NCI-H187 (cell line): ENCODE measurements at regions not wholly inside any gene's neighbourhood (a gene's known extent, or its start where the extent isn't known, plus 50 kb on each side); places are given as distances from the start of the nearest gene placed in this dataset.

Experiments
- DNase-seq, 2 experiments: peaks; one replicate each; lab custom pipeline; 2025; lab: John Stamatoyannopoulos, UW

DNA sequence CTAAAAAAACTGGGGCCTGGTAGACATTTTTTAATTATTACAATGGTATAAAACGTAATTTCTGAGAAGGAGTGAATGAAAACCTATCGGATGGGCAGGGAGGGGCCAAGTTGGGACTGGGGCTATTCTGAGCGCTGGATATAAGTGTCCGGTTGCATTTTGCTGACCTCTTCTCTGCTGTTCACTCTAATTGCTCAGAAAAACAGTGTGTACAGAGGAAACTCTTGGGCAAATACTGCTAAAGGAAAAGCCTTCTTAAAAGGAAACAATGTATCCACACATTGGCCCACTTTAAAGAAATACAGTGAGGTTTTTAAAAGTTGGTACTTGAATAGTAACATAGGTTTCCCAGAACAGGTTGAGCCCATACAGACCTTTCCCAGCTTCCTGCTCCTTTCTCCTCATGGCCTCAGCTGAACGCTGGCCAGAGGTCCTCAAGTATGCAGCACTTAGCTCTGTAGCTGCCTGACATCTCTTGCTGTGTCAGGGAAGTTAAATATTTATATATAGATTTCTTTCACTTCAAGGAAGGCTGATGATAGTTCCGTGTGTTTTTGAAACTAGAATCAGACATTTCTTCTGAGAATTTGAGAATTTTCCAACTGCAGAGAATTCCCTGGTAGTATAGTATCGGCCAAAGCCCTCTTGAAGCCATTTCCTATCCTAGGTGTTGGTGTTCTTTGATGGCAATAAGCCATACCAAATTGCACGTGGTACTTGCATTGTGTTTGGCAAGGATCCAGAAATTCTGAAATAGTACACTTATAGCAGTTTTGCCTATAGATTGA is 97.1 kb upstream of the SLC4A4 start:
- DNase-seq = no peak

DNA sequence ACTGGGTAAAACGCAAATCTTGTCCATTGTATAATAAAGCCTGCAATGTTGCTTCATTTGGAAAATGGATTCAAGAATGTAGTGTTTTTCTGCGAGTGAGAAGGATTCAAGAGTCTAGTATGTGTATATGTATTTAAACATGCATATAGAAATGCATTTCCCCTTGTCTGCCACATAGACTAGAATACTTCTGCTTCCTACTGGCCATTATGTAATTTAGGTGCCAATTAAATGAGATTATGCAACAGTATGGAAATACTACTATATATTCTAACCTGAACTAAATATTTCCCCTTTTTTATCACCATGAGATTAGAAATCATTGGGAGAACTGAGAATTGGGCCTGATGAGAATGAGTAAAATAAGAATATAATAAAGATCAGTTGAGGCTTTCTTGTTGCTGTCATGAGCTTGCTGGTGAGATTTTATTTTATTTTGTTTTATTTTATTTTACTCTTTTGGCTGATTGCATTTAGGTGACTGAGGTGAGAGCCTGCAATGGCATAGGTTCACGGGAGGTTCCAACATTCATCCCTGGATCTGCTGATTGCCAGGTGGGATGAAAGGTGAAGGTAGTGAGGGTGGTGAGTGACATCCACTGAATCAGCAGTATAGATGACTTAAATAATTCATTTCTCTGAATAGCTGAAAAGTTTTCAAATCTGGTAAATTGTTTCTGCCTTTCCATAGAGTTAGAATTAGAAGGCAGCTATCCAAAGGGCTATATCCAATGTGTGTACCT is 95.6 kb upstream of the SLC4A4 start:
- no peak for DNase-seq

GRCh38 chr4:71247706-71248105 is 91.1 kb upstream of the SLC4A4 start:
- no peak for DNase-seq

DNA sequence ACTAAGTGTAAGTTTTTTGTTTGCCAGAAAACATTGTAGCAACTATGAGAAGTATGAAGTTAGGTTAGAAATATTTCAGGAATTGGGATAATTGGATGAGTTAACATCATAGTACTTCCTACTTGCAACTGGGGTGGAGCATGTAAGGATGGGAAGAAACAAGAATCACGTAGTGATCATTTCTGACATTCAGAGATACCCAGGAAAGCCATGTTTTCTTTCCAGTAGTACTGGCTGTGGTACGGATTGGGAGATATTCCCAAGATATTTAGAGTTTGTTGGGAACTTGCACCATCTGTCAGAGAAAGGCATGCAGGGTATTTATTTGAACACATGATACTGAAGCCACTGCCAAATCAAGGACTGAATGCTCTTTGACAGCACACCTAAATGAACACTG is 87.6 kb upstream of the SLC4A4 start:
- no peak for DNase-seq

DNA sequence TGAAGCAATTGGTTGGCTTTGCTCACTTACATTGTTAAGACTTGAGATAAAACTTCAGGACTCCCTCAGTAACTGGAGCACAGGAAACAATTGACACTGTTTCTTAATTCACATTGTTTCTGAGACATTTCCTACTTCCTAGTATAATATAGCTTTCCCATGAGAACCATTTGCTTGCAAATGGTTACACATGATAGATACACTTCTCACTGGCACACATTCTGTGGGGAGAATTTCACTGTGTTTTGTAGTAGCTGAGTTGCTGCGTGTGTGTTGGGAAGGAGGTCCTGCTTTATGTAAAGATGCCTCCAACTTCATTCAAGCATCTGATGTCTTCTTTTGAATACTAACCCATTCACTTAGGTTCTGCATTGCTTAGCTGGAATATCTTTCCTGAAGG is 85.3 kb upstream of the SLC4A4 start:
- no peak for DNase-seq

DNA sequence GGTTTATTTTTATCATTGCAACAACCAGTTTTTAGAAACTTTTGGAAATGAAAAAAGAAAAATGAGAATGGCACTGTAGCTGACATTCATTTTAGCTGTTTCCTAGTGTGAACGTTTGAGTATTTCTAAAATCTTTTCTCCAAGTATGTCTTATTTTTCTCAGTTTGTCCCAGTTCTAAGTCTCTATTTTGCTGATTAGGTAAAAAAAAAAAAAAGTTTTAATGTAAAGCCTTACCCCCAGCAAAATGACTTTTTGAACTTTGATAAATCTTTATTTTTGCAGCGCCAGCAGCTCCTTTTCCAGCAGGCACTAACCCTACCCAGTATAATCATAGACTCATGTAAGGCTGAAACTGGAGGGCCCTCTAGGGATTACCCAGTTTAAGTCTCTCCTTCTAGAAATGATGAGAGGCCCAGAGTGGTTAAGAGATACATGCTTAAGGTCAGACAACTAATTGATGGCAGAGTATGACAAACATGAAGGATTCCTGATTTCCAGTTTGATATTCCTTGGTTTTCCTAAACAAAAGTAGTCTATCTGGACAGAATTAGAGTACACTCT is 84.3 kb upstream of the SLC4A4 start:
- peak in 1 of 2 experiments; percentile 8 for DNase-seq

DNA sequence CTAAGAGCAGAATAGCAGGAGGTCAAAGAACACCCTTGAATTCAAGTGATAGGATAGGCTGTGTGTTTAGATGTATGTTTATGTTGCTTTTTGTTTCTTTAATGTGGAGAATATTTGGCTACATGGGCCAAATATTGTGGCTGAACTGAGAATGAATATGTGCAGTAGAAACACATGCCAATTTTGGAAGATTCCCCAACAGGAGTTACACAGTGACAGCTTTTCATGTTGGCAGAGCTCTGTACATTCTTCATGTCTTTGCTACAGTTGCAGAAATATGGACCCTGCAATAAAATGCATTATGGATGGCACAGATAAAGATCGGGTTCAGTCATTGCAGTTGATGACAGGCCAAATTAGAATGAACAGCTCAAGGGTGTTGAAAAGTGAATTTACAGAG is 82.8 kb upstream of the SLC4A4 start:
- no peak for DNase-seq

DNA sequence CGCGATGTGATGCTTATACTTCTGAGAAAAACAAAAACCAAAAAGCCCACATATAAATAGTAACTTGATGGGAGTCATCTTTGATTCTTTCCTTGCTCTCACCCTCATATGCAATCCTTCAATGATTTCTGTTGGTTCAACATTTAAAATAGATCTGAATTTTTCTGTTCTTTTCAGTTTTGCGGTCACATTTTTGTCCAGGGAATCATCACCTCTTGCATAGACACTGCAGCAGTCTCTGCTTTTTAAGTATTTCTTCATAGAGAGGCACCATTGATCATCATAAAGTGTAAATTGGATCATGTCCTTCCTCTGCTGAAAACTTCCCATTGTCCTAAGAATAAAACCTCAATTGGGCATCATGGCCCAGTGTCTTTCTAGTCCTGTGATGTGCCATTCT is 81.1 kb upstream of the SLC4A4 start:
- no peak for DNase-seq

GRCh38 chr4:71258323-71258722 is 80.5 kb upstream of the SLC4A4 start:
- no peak for DNase-seq

DNA sequence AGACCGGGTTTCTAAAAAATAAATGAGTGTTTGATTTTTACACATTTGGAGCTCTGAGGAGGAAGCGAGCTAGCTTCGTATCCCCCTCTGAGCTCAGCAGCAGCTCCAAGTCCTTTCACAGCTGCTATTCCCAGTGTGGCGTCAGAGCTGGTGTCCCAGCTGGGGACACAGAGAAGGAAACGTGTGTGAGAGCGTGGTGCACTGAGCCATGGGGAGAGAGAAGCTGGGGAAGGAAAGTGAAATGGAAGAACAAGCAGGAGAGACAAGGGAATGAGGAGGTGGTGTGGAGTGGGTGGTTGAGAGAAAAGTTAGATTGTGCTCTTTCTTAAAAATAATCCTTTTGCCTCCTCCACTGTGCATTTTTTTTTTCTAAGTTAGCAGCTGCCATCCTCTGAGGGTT is 79.5 kb upstream of the SLC4A4 start:
- no peak for DNase-seq

DNA sequence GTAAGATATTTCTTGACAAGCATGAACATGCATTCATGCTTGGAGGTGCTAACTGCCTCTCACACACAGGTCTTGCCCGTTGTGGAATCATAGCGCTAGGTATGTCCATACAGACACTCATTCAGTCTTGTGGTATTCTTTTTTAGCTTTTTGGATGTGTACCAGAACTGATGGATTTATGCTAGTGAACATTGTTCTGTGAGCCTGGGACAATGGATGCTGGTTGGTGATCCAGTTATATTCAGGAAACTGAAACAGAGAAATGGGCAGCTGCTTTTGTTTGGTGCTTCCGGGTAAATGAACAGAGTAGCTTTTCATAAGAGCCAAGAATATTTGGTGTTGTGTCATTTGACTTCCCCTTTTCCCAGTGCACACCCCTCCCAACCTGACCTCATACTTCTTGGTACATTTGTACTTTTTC is 78.9 kb upstream of the SLC4A4 start:
- no peak for DNase-seq

DNA sequence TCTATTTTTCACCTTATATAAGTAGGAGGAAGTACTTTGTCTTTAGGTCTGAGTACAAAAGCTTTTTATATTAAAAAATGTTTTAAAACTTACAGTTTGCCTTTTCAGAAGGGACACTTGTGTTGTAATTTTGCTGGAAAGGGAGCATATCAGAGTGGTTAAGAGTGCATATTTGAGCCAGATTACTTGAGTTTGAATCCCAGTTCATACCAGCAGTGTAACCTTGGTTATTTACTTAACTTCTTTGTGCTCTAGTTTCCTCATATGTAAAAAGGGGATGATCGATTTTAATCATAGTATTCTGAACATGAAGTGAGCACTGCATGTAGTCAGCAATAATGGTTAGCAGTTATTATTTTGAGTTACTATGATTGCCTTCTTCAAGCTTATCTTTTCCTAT is 78.3 kb upstream of the SLC4A4 start:
- DNase-seq = no peak

DNA sequence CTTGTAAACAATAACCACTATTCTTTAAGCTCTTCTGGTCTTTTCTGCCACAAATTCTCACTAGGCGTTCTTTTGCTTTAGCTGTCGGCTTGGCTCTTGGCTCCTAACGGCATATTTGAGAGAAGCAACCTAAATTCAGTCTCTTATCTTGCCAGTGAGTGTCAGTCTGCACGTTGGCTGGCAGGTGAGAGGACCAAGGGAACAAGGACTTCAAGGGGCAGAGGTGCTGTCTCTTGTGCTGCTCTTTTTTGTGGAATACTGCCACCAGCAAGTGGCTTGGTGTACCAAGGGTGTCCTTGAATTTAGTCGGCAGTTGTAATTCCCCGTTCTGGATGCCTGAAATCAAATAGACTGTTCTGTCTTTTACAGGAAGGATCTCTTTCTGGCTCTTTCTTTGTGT is 77.8 kb upstream of the SLC4A4 start:
- DNase-seq = no peak

DNA sequence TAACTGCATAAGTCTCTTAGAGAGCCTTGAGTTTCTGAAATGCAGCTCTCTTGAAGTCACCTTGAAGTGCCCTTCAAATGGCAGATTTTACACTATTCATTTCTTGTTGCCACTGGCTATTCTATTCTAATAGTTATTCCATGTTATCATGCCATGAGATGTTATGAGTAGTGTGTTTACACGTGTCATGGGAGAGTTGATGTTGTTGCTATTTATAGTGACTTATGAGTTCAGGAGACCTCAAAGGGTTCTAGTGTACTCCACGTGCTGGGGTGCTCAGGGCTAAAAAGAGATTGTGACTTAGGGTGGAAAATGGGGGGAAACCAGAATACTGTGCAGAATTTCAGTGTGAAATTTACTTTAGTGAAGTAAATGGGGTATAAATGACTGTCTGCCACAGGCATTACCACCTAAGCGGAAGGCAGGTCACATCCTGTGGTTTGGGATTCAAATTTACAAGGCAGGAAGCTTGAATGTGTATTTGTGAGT is 77.1 kb upstream of the SLC4A4 start:
- no peak for DNase-seq

- no peak for DNase-seq
Measured at GRCh38 chr4:71262161-71262560, 76.7 kb upstream of the SLC4A4 start.

DNA sequence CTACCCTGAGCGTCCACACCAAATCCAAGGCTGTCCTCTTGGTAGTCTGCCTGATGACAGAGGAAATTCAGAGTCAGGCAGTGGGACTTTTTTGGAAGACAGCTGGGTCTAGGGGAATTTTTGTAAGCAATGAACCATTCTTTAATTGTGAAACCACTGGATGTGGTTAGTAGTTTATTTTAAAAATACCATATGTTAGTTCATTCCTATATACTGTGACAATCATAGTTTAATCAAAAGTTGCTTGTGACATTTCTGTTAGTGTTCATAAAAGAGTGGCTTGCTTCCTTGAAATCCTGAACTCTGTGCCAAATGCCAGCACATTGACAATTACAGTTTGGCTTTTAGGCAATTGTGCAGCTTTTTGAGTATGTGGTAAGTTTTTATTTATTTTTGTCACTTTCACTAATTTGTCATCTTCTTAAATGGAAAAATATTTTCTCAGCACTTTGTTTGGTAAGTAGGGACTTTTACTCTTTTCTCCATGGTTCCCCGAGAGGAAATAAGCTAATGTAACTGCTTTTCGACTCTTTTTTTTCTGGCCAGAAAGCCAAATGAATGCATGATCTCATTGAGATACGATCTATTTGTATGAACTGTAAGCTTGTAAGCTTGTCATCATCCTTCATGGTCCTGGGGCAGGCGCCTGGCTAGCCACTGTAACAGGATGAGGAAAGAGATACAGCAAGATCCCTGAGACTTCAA is 72.6 kb upstream of the SLC4A4 start:
- DNase-seq = no peak

GRCh38 chr4:71267244-71267643 is 71.6 kb upstream of the SLC4A4 start:
- DNase-seq = no peak

- no peak for DNase-seq
Measured at GRCh38 chr4:71268166-71268565, 70.7 kb upstream of the SLC4A4 start.

- no peak for DNase-seq
Measured at GRCh38 chr4:71269233-71269632, 69.6 kb upstream of the SLC4A4 start.

GRCh38 chr4:71270901-71271300 is 67.9 kb upstream of the SLC4A4 start:
- peak in 1 of 2 experiments; percentile 10 for DNase-seq

DNA sequence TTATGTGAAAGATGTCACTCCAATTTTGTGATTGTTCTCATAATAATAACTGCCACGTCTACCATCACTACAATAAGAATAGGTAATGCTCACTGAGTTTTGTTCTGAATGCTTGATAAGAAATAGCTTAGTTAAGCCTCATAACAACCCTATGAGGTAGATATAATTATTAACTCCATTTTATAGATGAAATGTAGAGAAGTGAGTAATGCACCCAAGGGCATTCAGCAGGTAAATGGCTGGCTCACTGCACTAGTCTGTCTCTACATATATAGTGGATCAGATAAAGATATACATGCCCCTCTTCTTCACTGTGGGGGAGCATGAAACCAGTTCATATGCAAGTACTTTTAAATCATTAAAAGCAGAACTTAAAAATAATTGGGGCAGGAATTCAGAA is 65.8 kb upstream of the SLC4A4 start:
- no peak for DNase-seq

- DNase-seq = no peak
Measured at GRCh38 chr4:71275004-71275403, 63.8 kb upstream of the SLC4A4 start.
